Immature natural killer cell (primary cell): ENCODE measurements at regions not wholly inside any gene's neighbourhood (a gene's known extent, or its start where the extent isn't known, plus 50 kb on each side); places are given as distances from the start of the nearest gene placed in this dataset.

ENCODE experiments used
- DNase-seq, 3 donors: peaks; one replicate each; pipeline ENCODE4 v3.0.0; 2022; ENCODE audit warnings: mixed read lengths in 1 of 3
- H3K27ac Mint-ChIP-seq, 6 donors: one replicate each; pipeline ENCODE4 v1.8.0; 2020; ENCODE audit warnings: mixed read lengths in 6 of 6, mild to moderate bottlenecking in 5 of 6, inconsistent platforms in 4 of 6, moderate library complexity in 3 of 6
- H3K27me3 Mint-ChIP-seq, 3 donors: one replicate each; pipeline ENCODE4 v1.8.0; 2020 to 2021; ENCODE audit warnings: low read depth in 3 of 3, mild to moderate bottlenecking in 3 of 3, mixed read lengths in 3 of 3, moderate library complexity in 3 of 3, inconsistent platforms in 1 of 3
- H3K36me3 Mint-ChIP-seq, 3 donors: one replicate each; pipeline ENCODE4 v1.8.0; 2020; ENCODE audit warnings: mixed read lengths in 3 of 3, inconsistent platforms in 2 of 3, mild to moderate bottlenecking in 2 of 3
- H3K4me1 Mint-ChIP-seq, 2 donors: one replicate each; pipeline ENCODE4 v1.8.0; 2020; ENCODE audit warnings: inconsistent platforms in 2 of 2, mild to moderate bottlenecking in 2 of 2, mixed read lengths in 2 of 2, moderate library complexity in 1 of 2
- H3K4me3 Mint-ChIP-seq, 5 donors: one replicate each; pipeline ENCODE4 v1.8.0; 2020; ENCODE audit warnings: mild to moderate bottlenecking in 5 of 5, mixed read lengths in 5 of 5, inconsistent platforms in 3 of 5, moderate library complexity in 3 of 5
- H3K9me3 Mint-ChIP-seq, 6 donors: one replicate each; pipeline ENCODE4 v1.8.0; 2020; ENCODE audit warnings: mild to moderate bottlenecking in 6 of 6, mixed read lengths in 6 of 6, inconsistent platforms in 4 of 6, moderate library complexity in 3 of 6

- no peaks in the 10 kb centered on the region for H3K36me3 Mint-ChIP-seq
- no peak for DNase-seq
- H3K27ac Mint-ChIP-seq = no peak overlapping the region
- peaks cover 0 to 2% (median 0%) of the 10 kb centered on the region in 6 donors for H3K9me3 Mint-ChIP-seq
- H3K4me3 Mint-ChIP-seq = no peak overlapping the region
- no peaks in the 10 kb centered on the region for H3K4me1 Mint-ChIP-seq
- H3K27me3 Mint-ChIP-seq = peaks cover 2 to 22% (median 4%) of the 10 kb centered on the region in 3 donors
Observed at GRCh38 chr20:57024849-57025248, 241.6 kb downstream of the BMP7 start.

- peaks cover 0 to 2% (median 0%) of the 10 kb centered on the region in 6 donors for H3K9me3 Mint-ChIP-seq
- H3K4me1 Mint-ChIP-seq = no peaks in the 10 kb centered on the region
- no peaks in the 10 kb centered on the region for H3K36me3 Mint-ChIP-seq
- H3K27ac Mint-ChIP-seq = no peak overlapping the region
- DNase-seq = no peak
- peaks cover 2 to 22% (median 4%) of the 10 kb centered on the region in 3 donors for H3K27me3 Mint-ChIP-seq
- H3K4me3 Mint-ChIP-seq = no peak overlapping the region
Observed at GRCh38 chr20:57025261-57025660, 241.2 kb downstream of the BMP7 start.

DNA sequence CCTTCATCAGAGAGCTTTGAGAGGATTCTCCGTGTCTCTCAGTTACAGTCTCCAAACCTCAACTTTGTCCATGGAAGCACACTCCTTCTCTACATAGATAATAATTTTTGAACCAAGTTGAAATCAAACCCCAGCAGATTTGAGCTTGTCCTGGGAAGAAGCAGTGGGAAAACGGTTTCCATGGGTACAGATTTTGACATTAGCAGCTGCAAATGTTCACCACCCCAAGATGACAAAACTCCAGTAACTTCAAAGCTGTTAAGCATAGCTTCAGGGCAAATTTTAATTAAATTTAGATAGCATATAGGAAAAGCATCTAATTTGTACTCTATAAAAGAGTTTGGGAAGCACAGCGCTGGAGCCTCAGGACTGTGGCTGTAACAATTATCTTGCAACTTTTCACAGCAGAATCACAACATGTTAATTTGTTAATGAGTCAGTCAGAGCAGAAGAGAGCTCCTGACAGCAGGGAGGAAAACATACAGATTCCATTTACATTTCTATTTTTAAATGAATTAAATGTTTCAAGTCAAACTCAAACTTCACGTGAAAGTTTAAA is 240.7 kb downstream of the BMP7 start:
- no peak for DNase-seq
- H3K27ac Mint-ChIP-seq = no peak overlapping the region
- H3K27me3 Mint-ChIP-seq = peaks cover 2 to 19% (median 4%) of the 10 kb centered on the region in 3 donors
- H3K36me3 Mint-ChIP-seq = no peaks in the 10 kb centered on the region
- H3K4me1 Mint-ChIP-seq = no peaks in the 10 kb centered on the region
- no peak overlapping the region for H3K4me3 Mint-ChIP-seq
- peaks cover 0 to 2% (median 0%) of the 10 kb centered on the region in 6 donors for H3K9me3 Mint-ChIP-seq

DNA sequence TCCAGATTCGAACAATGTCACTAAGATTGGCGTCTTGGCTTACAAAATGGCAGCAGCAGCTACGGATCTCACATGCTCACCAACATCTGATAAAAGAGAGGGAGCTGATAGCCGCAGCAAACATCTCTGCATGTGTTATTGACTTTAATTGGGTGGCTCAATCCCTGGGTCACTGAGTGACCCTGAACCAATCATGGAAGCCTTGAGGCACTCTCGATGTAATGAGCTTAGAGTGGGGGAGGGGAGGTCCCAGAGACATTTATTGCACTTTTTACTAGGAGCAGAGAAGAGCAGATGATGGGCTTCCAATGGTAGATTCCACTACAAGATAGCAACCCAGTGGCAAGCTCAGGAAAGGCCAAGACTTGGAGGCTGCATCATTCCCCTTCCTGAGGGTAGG is 238.7 kb downstream of the BMP7 start:
- H3K9me3 Mint-ChIP-seq = peaks cover 0 to 2% (median 0%) of the 10 kb centered on the region in 6 donors
- peaks cover 5 to 21% (median 5%) of the 10 kb centered on the region in 3 donors for H3K27me3 Mint-ChIP-seq
- no peaks in the 10 kb centered on the region for H3K36me3 Mint-ChIP-seq
- no peaks in the 10 kb centered on the region for H3K4me1 Mint-ChIP-seq
- DNase-seq = no peak
- no peak overlapping the region for H3K27ac Mint-ChIP-seq
- no peak overlapping the region for H3K4me3 Mint-ChIP-seq

- no peak overlapping the region for H3K27ac Mint-ChIP-seq
- DNase-seq = no peak
- H3K27me3 Mint-ChIP-seq = peaks cover 4 to 19% (median 5%) of the 10 kb centered on the region in 3 donors
- H3K9me3 Mint-ChIP-seq = peaks cover 0 to 2% (median 0%) of the 10 kb centered on the region in 6 donors
- no peaks in the 10 kb centered on the region for H3K4me1 Mint-ChIP-seq
- no peaks in the 10 kb centered on the region for H3K36me3 Mint-ChIP-seq
- no peak overlapping the region for H3K4me3 Mint-ChIP-seq
Observed at GRCh38 chr20:57030611-57031600, 235.5 kb downstream of the BMP7 start.

GRCh38 chr20:57031867-57032355 is 234.5 kb downstream of the BMP7 start:
- H3K36me3 Mint-ChIP-seq = no peaks in the 10 kb centered on the region
- H3K9me3 Mint-ChIP-seq = peaks cover 0 to 5% (median 0%) of the 10 kb centered on the region in 6 donors
- DNase-seq = no peak
- H3K4me1 Mint-ChIP-seq = no peaks in the 10 kb centered on the region
- H3K27me3 Mint-ChIP-seq = peaks cover 3 to 19% (median 6%) of the 10 kb centered on the region in 3 donors
- no peak overlapping the region for H3K27ac Mint-ChIP-seq
- H3K4me3 Mint-ChIP-seq = no peak overlapping the region

DNA sequence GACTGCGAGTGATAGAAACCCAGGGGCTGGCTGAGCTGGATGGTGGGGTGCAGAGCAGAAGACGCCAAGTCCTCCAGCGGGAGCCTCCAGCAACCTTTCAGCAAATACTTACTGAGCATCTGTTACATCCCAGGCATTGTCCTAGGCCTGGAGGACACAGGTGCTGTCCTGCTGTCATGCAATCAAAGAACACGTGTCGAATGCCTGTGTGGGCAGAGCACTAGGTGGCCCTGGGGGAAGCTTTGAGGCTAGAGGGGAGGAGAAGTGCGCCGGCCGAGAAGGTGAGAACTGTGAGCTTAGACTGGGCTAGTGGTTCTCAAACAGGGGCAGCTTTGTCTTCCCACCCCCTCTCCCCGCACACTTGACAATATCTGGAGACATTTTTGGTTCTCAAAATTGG is 233.6 kb downstream of the BMP7 start:
- no peaks in the 10 kb centered on the region for H3K36me3 Mint-ChIP-seq
- peaks cover 0 to 3% (median 0%) of the 10 kb centered on the region in 6 donors for H3K9me3 Mint-ChIP-seq
- H3K27me3 Mint-ChIP-seq = peaks cover 3 to 17% (median 7%) of the 10 kb centered on the region in 3 donors
- no peaks in the 10 kb centered on the region for H3K4me1 Mint-ChIP-seq
- no peak overlapping the region for H3K4me3 Mint-ChIP-seq
- DNase-seq = no peak
- no peak overlapping the region for H3K27ac Mint-ChIP-seq

- no peak for DNase-seq
- no peak overlapping the region for H3K4me3 Mint-ChIP-seq
- peaks cover 0 to 3% (median 0%) of the 10 kb centered on the region in 6 donors for H3K9me3 Mint-ChIP-seq
- H3K36me3 Mint-ChIP-seq = no peaks in the 10 kb centered on the region
- H3K27ac Mint-ChIP-seq = no peak overlapping the region
- peaks cover 3 to 7% (median 7%) of the 10 kb centered on the region in 3 donors for H3K27me3 Mint-ChIP-seq
- H3K4me1 Mint-ChIP-seq = no peaks in the 10 kb centered on the region
Observed at GRCh38 chr20:57034001-57034400, 232.4 kb downstream of the BMP7 start.

- Mint-ChIP-seq H3K27me3 (peaks cover 1 to 6% (median 3%) of the 10 kb centered on the region in 3 donors), H3K27ac (no peak overlapping the region), H3K36me3 (no peaks in the 10 kb centered on the region), H3K9me3 (peaks cover 0 to 3% (median 0%) of the 10 kb centered on the region in 6 donors), H3K4me1 (no peaks in the 10 kb centered on the region), H3K4me3 (no peak overlapping the region)
- DNase-seq = no peak
Observed at GRCh38 chr20:57037689-57038088, 228.8 kb downstream of the BMP7 start.

DNA sequence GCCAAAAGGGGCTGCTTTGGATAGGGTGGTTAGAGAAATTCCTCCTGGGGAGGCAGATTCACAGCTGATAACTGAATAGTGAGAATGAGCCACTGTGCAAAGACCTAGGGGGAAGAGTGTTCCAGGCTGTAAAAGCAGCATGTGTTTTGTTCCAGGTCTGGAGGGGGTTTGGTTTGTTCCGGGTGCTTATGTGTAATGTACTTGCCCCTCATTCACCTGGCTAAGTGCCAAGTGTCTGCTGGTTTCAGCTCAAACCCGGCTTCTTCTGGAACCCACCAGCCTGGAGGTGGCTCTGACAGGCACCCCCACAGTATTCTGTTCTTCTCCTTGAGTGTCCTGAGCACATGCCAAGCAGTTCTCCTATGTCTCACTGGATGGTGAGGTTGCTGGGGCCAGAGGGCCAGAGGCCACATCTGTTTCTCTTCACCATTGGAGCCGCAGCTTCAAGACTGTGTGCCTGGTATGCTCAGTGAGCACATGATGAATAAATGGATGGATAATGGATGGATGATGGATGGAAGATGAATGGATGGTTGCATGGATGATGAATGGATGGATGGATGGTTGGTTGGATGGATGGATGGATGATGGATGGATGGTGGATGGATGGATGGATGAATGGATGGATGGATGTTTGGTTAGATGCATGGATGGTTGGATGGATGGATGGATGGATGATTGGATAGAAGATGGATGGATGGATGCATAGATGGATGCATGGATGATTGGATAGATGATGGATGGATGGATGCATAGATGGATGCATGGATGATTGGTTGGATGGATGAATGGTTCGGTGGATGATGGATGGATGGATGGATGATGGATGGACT is 227.6 kb downstream of the BMP7 start:
- Mint-ChIP-seq H3K9me3 (peaks cover 0 to 3% (median 0%) of the 10 kb centered on the region in 6 donors), H3K4me1 (no peaks in the 10 kb centered on the region), H3K4me3 (no peak overlapping the region), H3K36me3 (no peaks in the 10 kb centered on the region), H3K27me3 (peaks cover 3 to 6% (median 5%) of the 10 kb centered on the region in 3 donors), H3K27ac (no peak overlapping the region)
- DNase-seq = no peak

DNA sequence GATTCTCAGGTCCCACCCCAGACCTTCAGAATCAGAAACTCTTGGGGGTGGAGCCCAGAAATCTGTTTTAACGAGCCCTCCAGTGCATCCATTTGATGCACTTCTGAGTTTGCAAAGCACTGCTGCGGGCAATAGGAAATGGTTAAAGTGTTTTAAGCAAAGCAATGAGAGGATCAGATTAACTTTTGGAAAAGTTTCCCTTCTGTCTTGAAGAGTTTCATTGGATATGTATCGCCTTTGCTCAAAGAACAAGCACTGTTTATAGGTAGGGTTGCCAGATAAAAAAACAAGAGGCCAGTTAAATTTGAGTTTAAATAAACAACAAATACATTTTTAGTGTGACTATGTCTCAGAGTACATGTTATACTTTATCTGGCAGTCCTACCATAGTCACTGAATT is 226.0 kb downstream of the BMP7 start:
- Mint-ChIP-seq H3K36me3 (no peaks in the 10 kb centered on the region), H3K27ac (no peak overlapping the region), H3K27me3 (peaks cover 0 to 8% (median 5%) of the 10 kb centered on the region in 3 donors), H3K9me3 (peaks cover 0 to 3% (median 0%) of the 10 kb centered on the region in 6 donors), H3K4me3 (no peak overlapping the region), H3K4me1 (no peaks in the 10 kb centered on the region)
- DNase-seq = no peak

DNA sequence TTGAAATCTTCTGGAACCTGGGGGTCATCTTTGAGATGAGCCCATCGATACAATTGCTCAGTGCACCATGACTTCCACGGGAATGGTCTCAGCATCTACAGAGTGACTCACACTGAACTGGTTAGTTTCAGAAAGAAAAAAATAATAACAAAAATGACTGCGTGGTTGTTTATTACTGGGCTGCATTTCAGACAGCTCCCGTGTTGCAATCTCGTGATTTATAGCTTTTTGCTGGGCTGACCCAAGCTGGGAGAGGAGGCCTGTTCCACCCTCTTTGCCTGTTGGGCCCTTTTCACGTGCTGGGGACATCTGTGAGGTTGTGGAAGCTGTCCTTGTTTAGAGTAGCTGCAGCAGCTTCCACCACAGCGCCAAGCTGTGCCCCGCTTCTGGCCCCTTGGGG is 225.5 kb downstream of the BMP7 start:
- no peaks in the 10 kb centered on the region for H3K36me3 Mint-ChIP-seq
- H3K4me1 Mint-ChIP-seq = no peaks in the 10 kb centered on the region
- peaks cover 0 to 3% (median 0%) of the 10 kb centered on the region in 6 donors for H3K9me3 Mint-ChIP-seq
- no peak for DNase-seq
- H3K27ac Mint-ChIP-seq = no peak overlapping the region
- H3K4me3 Mint-ChIP-seq = no peak overlapping the region
- H3K27me3 Mint-ChIP-seq = peaks cover 0 to 8% (median 5%) of the 10 kb centered on the region in 3 donors

DNA sequence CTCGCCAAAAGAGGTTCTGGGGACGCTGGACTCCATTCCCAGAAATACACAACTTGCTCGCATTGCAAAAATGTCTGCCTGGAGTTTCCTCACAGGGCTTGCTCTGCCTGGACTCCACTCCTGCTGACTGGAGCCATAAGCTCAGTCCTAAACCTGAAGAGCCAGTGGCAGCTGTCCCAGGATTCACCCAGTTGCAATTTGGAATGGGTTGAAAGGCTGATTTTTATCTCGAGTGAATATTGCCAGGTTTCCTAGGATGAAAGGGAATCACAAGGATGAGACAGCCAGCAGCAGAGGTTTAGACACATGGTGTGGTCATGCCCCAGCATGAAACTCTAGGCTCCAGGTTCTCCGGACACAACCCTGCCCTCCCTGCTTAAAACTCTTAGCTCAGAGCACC is 223.3 kb downstream of the BMP7 start:
- H3K36me3 Mint-ChIP-seq = no peaks in the 10 kb centered on the region
- peaks cover 0 to 4% (median 3%) of the 10 kb centered on the region in 3 donors for H3K27me3 Mint-ChIP-seq
- no peaks in the 10 kb centered on the region for H3K9me3 Mint-ChIP-seq
- DNase-seq = no peak
- no peak overlapping the region for H3K27ac Mint-ChIP-seq
- no peaks in the 10 kb centered on the region for H3K4me1 Mint-ChIP-seq
- H3K4me3 Mint-ChIP-seq = no peak overlapping the region
